GM13976 (cell line): ENCODE measurements at regions not wholly inside any gene's neighbourhood (a gene's known extent, or its start where the extent isn't known, plus 50 kb on each side); places are given as distances from the start of the nearest gene placed in this dataset.

Experiments
- DNase-seq: peaks from one replicate; pipeline ENCODE4 v3.0.0; 2012; ENCODE audit warnings: low spot score
- in situ Hi-C: fragments of 300-500 bp; cut with MboI; formaldehyde crosslinking; loops from one replicate; pipeline ENCODE4 v1.12.0; 2022; ENCODE audit warnings: low sequenced_read_pairs, mixed read lengths, inconsistent platforms; ENCODE audit not compliant: unreplicated experiment
- TF ChIP-seq, protein P1 (sequence below): IDR thresholded peaks from 2 replicates; pipeline ENCODE4 v1.5.1; 2012; ENCODE audit warnings: borderline replicate concordance, mild to moderate bottlenecking; ENCODE audit not compliant: insufficient read depth; ENCODE audit errors: extremely low read depth, missing control alignments, control extremely low read depth

DNA sequence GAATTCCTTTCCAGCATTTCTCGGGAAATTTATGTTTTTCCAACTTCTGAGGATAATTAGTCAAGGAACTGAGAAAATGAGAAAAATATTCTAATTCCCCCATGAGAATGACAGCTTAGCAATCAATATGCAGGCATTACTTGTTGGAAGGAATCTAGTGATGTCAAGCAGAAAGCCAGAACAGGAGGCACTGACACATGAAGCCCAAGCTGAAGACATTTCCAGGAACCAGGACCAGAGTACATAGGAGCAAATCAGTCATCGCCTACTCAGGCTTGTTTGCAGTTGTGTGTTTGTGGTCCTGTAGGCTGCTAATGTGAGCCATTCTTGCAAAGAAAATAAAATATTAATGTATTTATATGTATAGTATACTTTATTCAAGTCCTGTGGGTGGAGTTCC, 89.7 kb downstream of the SALL1 start:
- in situ Hi-C loops, result no loop called here
- TF ChIP-seq, protein P1, sequence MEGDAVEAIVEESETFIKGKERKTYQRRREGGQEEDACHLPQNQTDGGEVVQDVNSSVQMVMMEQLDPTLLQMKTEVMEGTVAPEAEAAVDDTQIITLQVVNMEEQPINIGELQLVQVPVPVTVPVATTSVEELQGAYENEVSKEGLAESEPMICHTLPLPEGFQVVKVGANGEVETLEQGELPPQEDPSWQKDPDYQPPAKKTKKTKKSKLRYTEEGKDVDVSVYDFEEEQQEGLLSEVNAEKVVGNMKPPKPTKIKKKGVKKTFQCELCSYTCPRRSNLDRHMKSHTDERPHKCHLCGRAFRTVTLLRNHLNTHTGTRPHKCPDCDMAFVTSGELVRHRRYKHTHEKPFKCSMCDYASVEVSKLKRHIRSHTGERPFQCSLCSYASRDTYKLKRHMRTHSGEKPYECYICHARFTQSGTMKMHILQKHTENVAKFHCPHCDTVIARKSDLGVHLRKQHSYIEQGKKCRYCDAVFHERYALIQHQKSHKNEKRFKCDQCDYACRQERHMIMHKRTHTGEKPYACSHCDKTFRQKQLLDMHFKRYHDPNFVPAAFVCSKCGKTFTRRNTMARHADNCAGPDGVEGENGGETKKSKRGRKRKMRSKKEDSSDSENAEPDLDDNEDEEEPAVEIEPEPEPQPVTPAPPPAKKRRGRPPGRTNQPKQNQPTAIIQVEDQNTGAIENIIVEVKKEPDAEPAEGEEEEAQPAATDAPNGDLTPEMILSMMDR, result no peak
- DNase-seq, result no peak

DNA sequence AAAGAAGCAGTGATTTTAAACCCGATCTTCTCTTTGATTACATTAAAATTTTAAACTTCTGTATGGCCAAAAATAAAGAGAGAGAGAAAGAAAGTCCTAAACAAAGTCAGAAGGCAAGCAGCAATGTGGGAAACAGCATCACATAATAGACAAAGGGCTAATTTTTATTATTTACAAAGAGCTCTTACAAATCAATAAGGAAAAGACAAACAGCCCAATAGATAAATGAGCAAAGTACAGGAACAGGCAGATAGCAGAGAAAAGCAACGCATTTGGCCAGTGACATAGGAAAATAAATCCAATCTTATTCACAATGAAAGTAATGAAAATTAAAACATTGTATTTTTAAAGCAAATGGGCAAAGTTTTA, 93.1 kb downstream of the SALL1 start:
- no peak for DNase-seq
- in situ Hi-C loops, result no loop called here

DNA sequence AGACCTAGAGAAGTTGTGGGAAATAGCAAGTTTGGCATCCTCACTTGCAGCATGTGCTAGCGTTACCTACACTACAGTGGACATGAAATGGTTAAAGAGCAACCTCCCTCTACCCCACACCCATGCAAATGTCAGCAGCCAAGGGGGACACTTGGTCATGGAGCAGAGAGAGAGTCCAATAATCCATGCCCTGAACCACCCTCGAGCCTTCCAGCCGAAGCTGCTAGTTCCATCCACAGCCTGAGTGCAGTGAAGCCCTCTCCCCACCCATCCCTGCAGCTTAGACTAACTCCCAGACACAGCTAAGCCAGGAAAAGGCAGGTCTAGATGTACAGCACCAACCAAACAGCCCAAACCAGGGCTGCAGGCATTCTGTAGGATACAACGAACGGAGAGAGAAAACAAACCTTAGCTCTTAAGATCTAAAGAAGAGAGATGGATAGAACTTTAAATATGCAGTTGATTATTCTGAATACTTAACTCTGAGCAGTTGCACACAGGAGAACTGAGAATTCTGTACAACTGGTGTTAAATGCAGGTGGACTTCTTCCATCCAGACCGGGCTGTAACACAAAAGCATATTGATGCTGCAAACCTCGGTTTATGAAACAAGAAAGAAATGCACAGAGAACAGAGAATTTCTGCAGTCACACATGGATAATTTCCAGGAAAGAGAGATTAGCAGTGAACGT, 93.8 kb downstream of the SALL1 start:
- in situ Hi-C loops, result no loop called here
- DNase-seq, result no peak
- TF ChIP-seq, protein P1, result no peak

More for the DNA sequence above, 93.1 kb downstream of the SALL1 start:
- TF ChIP-seq, protein P1, result no peak

- DNase-seq, result no peak
- TF ChIP-seq, protein P1, result no peak
- in situ Hi-C loops, result no loop called here
These were observed 94.7 kb downstream of the SALL1 start for GRCh38 chr16:51056331-51056730.

DNA sequence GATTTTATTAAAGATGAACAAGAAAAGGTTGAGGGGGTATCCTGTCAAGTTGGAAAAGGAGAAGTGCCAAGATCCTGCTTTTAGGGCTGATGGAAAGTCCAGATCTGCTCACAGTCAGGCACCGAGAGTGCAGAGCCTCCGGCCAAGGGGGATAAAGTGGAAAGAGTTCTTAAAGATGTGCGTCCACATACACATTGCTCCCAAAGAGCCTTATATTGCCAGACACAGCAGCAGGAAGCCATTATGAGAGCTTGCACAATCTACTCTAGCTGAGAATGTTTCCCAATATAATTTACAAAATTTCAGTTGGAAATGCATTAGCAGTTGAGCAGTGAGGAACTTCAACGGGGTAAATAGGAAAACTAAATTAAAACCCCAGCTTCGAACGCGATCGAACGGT, 95.6 kb downstream of the SALL1 start:
- TF ChIP-seq, protein P1, result no peak
- in situ Hi-C loops, result no loop called here
- DNase-seq, result no peak

GRCh38 chr16:51053775-51054174, 97.3 kb downstream of the SALL1 start:
- in situ Hi-C loops, result no loop called here

More at GRCh38 chr16:51053775-51054174, 97.3 kb downstream of the SALL1 start:
- DNase-seq, result no peak
- TF ChIP-seq, protein P1, result no peak
